IMR-90 (cell line): ENCODE measurements at regions not wholly inside any gene's neighbourhood (a gene's known extent, or its start where the extent isn't known, plus 50 kb on each side); places are given as distances from the start of the nearest gene placed in this dataset.

Experiments used
- ATAC-seq: fragments of 200-7000 bp; cut with Tn5 transposase; 2 replicates; pipeline ENCODE4 v1.9.1; 2020; ENCODE audit warnings: low read depth, mild to moderate bottlenecking, moderate library complexity
- BruUV-seq: library from RNA; stranded (reverse); fragments of 400-500 nt; replicated peaks from 2 replicates; lab custom pipeline; 2021; lab: Mats Ljungman, UMichigan
- CTCF ChIA-PET: fragments of 300-600 bp; formaldehyde crosslinking; extraction: SDS; loops from one replicate; lab custom pipeline; 2021; ENCODE audit warnings: antibody characterized with exemption; lab: Yijun Ruan, JAX
- POLR2A ChIA-PET: fragments of 300-600 bp; sonication (Branson Sonifier 250); formaldehyde crosslinking; loops from one replicate; lab custom pipeline; 2022; ENCODE audit warnings: antibody characterized with exemption; ENCODE audit not compliant: unreplicated experiment; lab: Charles Lee
- DNase-seq: peaks from one replicate; pipeline ENCODE4 v3.0.0; 2013
- H2AFZ ChIP-seq: replicated peaks from 2 replicates; pipeline ENCODE3; 2013; ENCODE audit warnings: low read length, mild to moderate bottlenecking; ENCODE audit not compliant: poor library complexity
- H2AK5ac ChIP-seq: 2 replicates; pipeline ENCODE4 v1.6.1; 2013; ENCODE audit warnings: low read depth, low read length, inconsistent platforms
- H2AK9ac ChIP-seq: replicated peaks from 2 replicates; pipeline ENCODE3; 2013; ENCODE audit warnings: mild to moderate bottlenecking, low read depth, low read length, moderate library complexity; ENCODE audit not compliant: poor library complexity
- H2BK120ac ChIP-seq: 2 replicates; pipeline ENCODE4 v1.6.1; 2013; ENCODE audit warnings: low read depth, low read length, inconsistent platforms
- H2BK15ac ChIP-seq: 3 replicates; pipeline ENCODE4 v1.6.1; 2013; ENCODE audit warnings: low read depth, low read length, inconsistent platforms
- H2BK20ac ChIP-seq: 2 replicates; pipeline ENCODE4 v1.6.1; 2013; ENCODE audit warnings: low read depth, mild to moderate bottlenecking, inconsistent platforms, low read length, moderate library complexity
- H2BK5ac ChIP-seq: 2 replicates; pipeline ENCODE4 v1.6.1; 2013; ENCODE audit warnings: mild to moderate bottlenecking, low read depth, low read length, inconsistent platforms; ENCODE audit not compliant: poor library complexity, severe bottlenecking
- H3K14ac ChIP-seq: replicated peaks from 2 replicates; pipeline ENCODE4 v1.6.1; 2013; ENCODE audit warnings: low read depth, low read length, inconsistent platforms
- H3K18ac ChIP-seq: 2 replicates; pipeline ENCODE4 v1.6.1; 2013; ENCODE audit warnings: low read depth, low read length, control low read depth
- H3K23ac ChIP-seq: 2 replicates; pipeline ENCODE4 v1.6.1; 2013; ENCODE audit warnings: low read depth, low read length, inconsistent platforms
- H3K27ac ChIP-seq: 2 replicates; pipeline ENCODE4 v1.5.1; 2013; ENCODE audit warnings: mild to moderate bottlenecking, control low read depth, low read length; ENCODE audit not compliant: insufficient read depth
- H3K27me3 ChIP-seq: 2 replicates; pipeline ENCODE4 v1.6.1; 2013; ENCODE audit warnings: low read length; ENCODE audit not compliant: control insufficient read depth, insufficient read depth
- H3K36me3 ChIP-seq: 2 replicates; pipeline ENCODE4 v1.6.1; 2013; ENCODE audit warnings: low read length, mixed read lengths; ENCODE audit not compliant: control insufficient read depth, insufficient read depth
- H3K4ac ChIP-seq: 2 replicates; pipeline ENCODE4 v1.6.1; 2013; ENCODE audit warnings: low read depth, low read length, inconsistent platforms
- H3K4me1 ChIP-seq: 2 replicates; pipeline ENCODE4 v1.6.1; 2013; ENCODE audit warnings: low read length, mixed read lengths; ENCODE audit not compliant: control insufficient read depth, insufficient read depth
- H3K4me2 ChIP-seq: 2 replicates; pipeline ENCODE4 v1.6.1; 2013; ENCODE audit warnings: low read depth, mild to moderate bottlenecking, control low read depth, low read length, moderate library complexity
- H3K4me3 ChIP-seq: 2 replicates; pipeline ENCODE4 v1.5.1; 2013; ENCODE audit warnings: low read depth, mild to moderate bottlenecking, control low read depth, low read length, moderate library complexity; ENCODE audit not compliant: insufficient read depth
- H3K56ac ChIP-seq: 2 replicates; pipeline ENCODE4 v1.6.1; 2013; ENCODE audit warnings: low read length, inconsistent platforms; ENCODE audit not compliant: insufficient read depth; ENCODE audit errors: extremely low read depth
- H3K79me1 ChIP-seq, 2 experiments: 2 replicates each; pipeline ENCODE4 v1.6.1; 2013; ENCODE audit warnings: low read length in 2 of 2, inconsistent platforms in 1 of 2, low read depth in 1 of 2
- H3K9ac ChIP-seq: 2 replicates; pipeline ENCODE4 v1.6.1; 2013; ENCODE audit warnings: low read depth, low read length, control low read depth
- H3K9me1 ChIP-seq: 2 replicates; pipeline ENCODE4 v1.6.1; 2013; ENCODE audit warnings: low read length, inconsistent platforms; ENCODE audit not compliant: insufficient read depth
- H3K9me3 ChIP-seq: 2 replicates; pipeline ENCODE4 v1.6.1; 2013; ENCODE audit warnings: low read length; ENCODE audit not compliant: control insufficient read depth, insufficient read depth
- H4K20me1 ChIP-seq: 2 replicates; pipeline ENCODE4 v1.6.1; 2013; ENCODE audit warnings: low read length, inconsistent platforms; ENCODE audit not compliant: insufficient read depth
- H4K5ac ChIP-seq: 2 replicates; pipeline ENCODE4 v1.6.1; 2013; ENCODE audit warnings: mild to moderate bottlenecking, low read depth, low read length, control low read depth
- H4K8ac ChIP-seq, 2 experiments: 2 replicates each; pipeline ENCODE4 v1.6.1; 2013; ENCODE audit warnings: low read depth in 2 of 2, low read length in 2 of 2, control low read depth in 1 of 2, inconsistent platforms in 1 of 2
- H4K91ac ChIP-seq: 2 replicates; pipeline ENCODE4 v1.6.1; 2013; ENCODE audit warnings: low read depth, low read length, inconsistent platforms; ENCODE audit not compliant: insufficient read depth
- BHLHE40 ChIP-seq: fragments of 150-350 bp; IDR thresholded peaks from 2 replicates; pipeline ENCODE4 v1.6.1; 2016; ENCODE audit warnings: mild to moderate bottlenecking, low read depth, low read length
- CHD1 ChIP-seq: IDR thresholded peaks from 2 replicates; pipeline ENCODE4 v1.6.1; 2012; ENCODE audit warnings: low read depth, low read length, improper control_type of control experiment
- NFE2L2 ChIP-seq: fragments of 150-350 bp; IDR thresholded peaks from 2 replicates; pipeline ENCODE4 v1.6.1; 2016; ENCODE audit warnings: low read depth, mild to moderate bottlenecking, low read length
- POLR2A ChIP-seq: IDR thresholded peaks from 2 replicates; pipeline ENCODE4 v1.6.1; 2012; ENCODE audit warnings: mild to moderate bottlenecking, low read depth, low read length
- RAD21 ChIP-seq: IDR thresholded peaks from 2 replicates; pipeline ENCODE4 v1.6.1; 2012; ENCODE audit warnings: low read length, improper control_type of control experiment
- RCOR1 ChIP-seq: IDR thresholded peaks from 2 replicates; pipeline ENCODE4 v1.6.1; 2012; ENCODE audit warnings: mild to moderate bottlenecking, low read length, improper control_type of control experiment; ENCODE audit not compliant: insufficient replicate concordance
- RFX5 ChIP-seq: IDR thresholded peaks from 2 replicates; pipeline ENCODE4 v1.8.0; 2012; ENCODE audit warnings: low read depth, mild to moderate bottlenecking, low read length, moderate library complexity
- WGBS, 2 experiments: methylation state at CpG; one replicate each; pipeline versions ENCODE4 v1.1.5 to v1.1.7; 2013; ENCODE audit warnings: missing lambda C conversion rate in 2 of 2; ENCODE audit not compliant: insufficient read length in 1 of 2; ENCODE audit errors: extremely low coverage in 2 of 2; 5-methylcytosine and 5-hydroxymethylcytosine counted together
- dilution Hi-C: fragments of 300-500 bp; cut with HindIII; formaldehyde crosslinking; loops from one replicate; pipeline ENCODE4 v1.14.3; 2018; ENCODE audit warnings: low sequenced_read_pairs; ENCODE audit not compliant: unreplicated experiment
- in situ Hi-C: fragments of 300-500 bp; cut with MboI; formaldehyde crosslinking; loops from 3 replicates; pipeline ENCODE4 v1.14.3; 2019; ENCODE audit warnings: low sequenced_read_pairs, inconsistent platforms, mixed read lengths
- intact Hi-C: fragments of 100-400 bp; cut with micrococcal nuclease; formaldehyde crosslinking; loops from 2 replicates; pipeline ENCODE4 v1.10.0; 2022

DNA sequence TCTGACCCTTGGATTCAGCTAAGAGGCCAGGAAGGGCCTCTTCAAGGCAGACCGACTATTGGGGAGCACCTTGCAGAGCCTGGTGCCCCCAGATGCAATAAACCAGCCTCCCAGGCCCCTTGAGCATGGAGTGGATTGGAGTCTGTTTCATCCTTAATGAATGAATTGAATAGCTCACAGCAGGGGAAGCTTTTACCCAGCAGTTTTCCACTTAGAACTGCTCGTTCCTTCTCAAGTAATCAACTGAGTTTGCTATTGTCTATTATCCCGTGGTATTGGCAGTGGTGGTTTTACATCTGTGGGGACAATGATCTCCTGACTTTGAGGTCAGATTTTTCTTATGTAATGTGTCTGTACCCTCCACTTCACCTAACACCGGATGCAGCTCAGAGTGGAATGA lies 197.6 kb downstream of the AACS start:
- Histone ChIP-seq H3K4me1 (no peaks in the 10 kb centered on the region), H4K91ac (no peak overlapping the region), H2BK20ac (no peak overlapping the region), H3K23ac (no peak overlapping the region), H3K4ac (no peak overlapping the region), H2AFZ (no peak overlapping the region), H2AK5ac (no peak overlapping the region), H3K4me3 (no peak overlapping the region), H3K9me3 (peaks cover 13% of the 10 kb centered on the region), H3K27ac (no peak overlapping the region), H2AK9ac (no peak overlapping the region), H3K36me3 (no peaks in the 10 kb centered on the region), H3K9me1 (no peaks in the 10 kb centered on the region), H3K27me3 (no peaks in the 10 kb centered on the region), H2BK120ac (no peak overlapping the region), H3K79me1 (no peaks in the 10 kb centered on the region), H2BK15ac (no peak overlapping the region), H3K4me2 (no peak overlapping the region), H3K9ac (no peak overlapping the region), H4K20me1 (no peaks in the 10 kb centered on the region), H4K8ac (no peak overlapping the region), H2BK5ac (no peak overlapping the region), H3K14ac (no peak overlapping the region), H3K56ac (no peak overlapping the region), H3K18ac (no peak overlapping the region), H4K5ac (no peak overlapping the region)
- in situ Hi-C loops: no loop called here
- dilution Hi-C loops: no loop called here
- no TSS peak for BruUV-seq
- no peak for DNase-seq
- no peak for ATAC-seq
- POLR2A ChIA-PET: no interaction called here
- no peak for TF ChIP-seq POLR2A
- TF ChIP-seq NFE2L2: no peak
- TF ChIP-seq RFX5: no peak
- no peak for TF ChIP-seq CHD1
- no peak for TF ChIP-seq RCOR1
- no peak for TF ChIP-seq BHLHE40
- TF ChIP-seq RAD21: no peak
- CTCF ChIA-PET: no interaction called here
- no CpG with 5 or more reads among the region's 4 CpGs for WGBS, 2 experiments
- intact Hi-C loops: no loop called here
